Lower leg skin (tissue), 3 donors: ENCODE measurements at regions not wholly inside any gene's neighbourhood (a gene's known extent, or its start where the extent isn't known, plus 50 kb on each side); places are given as distances from the start of the nearest gene placed in this dataset.

Experiments
- CTCF ChIP-seq, 3 donors: fragments of 450-650 bp; IDR thresholded peaks; one replicate each; pipeline ENCODE4 v1.5.1; 2016; ENCODE audit warnings: antibody characterized with exemption in 3 of 3, mild to moderate bottlenecking in 3 of 3, moderate library complexity in 2 of 3
- POLR2A ChIP-seq, 2 donors: fragments of 450-650 bp; IDR thresholded peaks; one replicate each; pipeline ENCODE4 v1.6.1; 2016 to 2017; ENCODE audit warnings: antibody characterized with exemption in 2 of 2, mild to moderate bottlenecking in 1 of 2, moderate library complexity in 1 of 2

GRCh38 chr2:176753205-176753604, 459.4 kb upstream of the HNRNPA3 start:
- TF ChIP-seq CTCF (IDR thresholded peaks at IDR 0.05), result no peak
- TF ChIP-seq POLR2A (IDR thresholded peaks at IDR 0.05), result no peak
